Transverse colon (tissue), 4 donors: ENCODE measurements at regions not wholly inside any gene's neighbourhood (a gene's known extent, or its start where the extent isn't known, plus 50 kb on each side); places are given as distances from the start of the nearest gene placed in this dataset.

Source experiments
- DNase-seq: peaks from one replicate; pipeline ENCODE4 v3.0.0-alpha.2; 2019
- H3K27ac ChIP-seq, 4 donors: fragments of 200-600 bp; sonication (generic); 2 replicates each; pipeline ENCODE4 v1.5.1; 2016 to 2018; ENCODE audit warnings: inconsistent platforms in 4 of 4
- H3K27me3 ChIP-seq: fragments of 200-600 bp; sonication (generic); 2 replicates; pipeline ENCODE4 v1.5.1; 2017; ENCODE audit warnings: inconsistent platforms
- H3K36me3 ChIP-seq, 4 donors: fragments of 200-600 bp; sonication (generic); 2 replicates each; pipeline ENCODE4 v1.5.1; 2017 to 2019; ENCODE audit warnings: inconsistent platforms in 4 of 4
- H3K4me1 ChIP-seq, 4 donors: fragments of 200-600 bp; sonication (generic); 2 replicates each; pipeline ENCODE4 v1.5.1; 2017 to 2020; ENCODE audit warnings: inconsistent platforms in 4 of 4
- H3K4me3 ChIP-seq, 4 donors: fragments of 200-600 bp; sonication (generic); 1 replicate in 1 of 4; 2 replicates in 3 of 4; pipeline versions ENCODE4 v1.5.1 to v1.6.1; 2017 to 2019; ENCODE audit warnings: inconsistent platforms in 4 of 4
- H3K9me3 ChIP-seq, 2 donors: fragments of 200-600 bp; sonication (generic); 2 replicates each; pipeline ENCODE4 v1.5.1; 2017 to 2019; ENCODE audit warnings: inconsistent platforms in 2 of 2
- CTCF ChIP-seq, 5 experiments: fragments of 200-600 bp in 3 of 5; fragments of 450-650 bp in 2 of 5; sonication (generic) in 3 of 5; IDR thresholded peaks; 1 replicate in 2 of 5; 2 replicates in 3 of 5; pipeline ENCODE4 v1.5.1; 2016 to 2017; ENCODE audit warnings: antibody characterized with exemption in 5 of 5, inconsistent platforms in 3 of 5, mild to moderate bottlenecking in 2 of 5, moderate library complexity in 1 of 5
- EP300 ChIP-seq: sonication (generic); formaldehyde crosslinking; IDR thresholded peaks from one replicate; pipeline ENCODE4 v1.6.1; 2017; ENCODE audit warnings: antibody characterized with exemption, low read depth
- POLR2A ChIP-seq: fragments of 450-650 bp; IDR thresholded peaks from one replicate; pipeline ENCODE4 v1.6.1; 2016; ENCODE audit warnings: antibody characterized with exemption, mild to moderate bottlenecking, moderate library complexity
- POLR2AphosphoS5 ChIP-seq, 3 donors: sonication (generic); formaldehyde crosslinking; IDR thresholded peaks; one replicate each; pipeline ENCODE4 v1.6.1; 2016; ENCODE audit warnings: antibody characterized with exemption in 3 of 3
- WGBS, 2 donors: methylation state at CpG; one replicate each; pipeline ENCODE4 v1.1.5; 2018; ENCODE audit warnings: low coverage in 1 of 2; 5-methylcytosine and 5-hydroxymethylcytosine counted together
- in situ Hi-C, 4 donors: fragments of 200-750 bp; cut with MboI; loops; one replicate each; pipeline versions ENCODE4 v1.15.0 to v1.15.1; 2017; ENCODE audit warnings: low sequenced_read_pairs in 3 of 4, low pct_ligation_motif_present in 1 of 4, low pct_unique_long_range_greater_than_20kb in 1 of 4
- intact Hi-C: fragments of 100-400 bp; cut with DNase I; formaldehyde crosslinking; loops from one replicate; pipeline ENCODE4 v1.15.1; 2023; ENCODE audit warnings: low total_unique reads

- H3K27me3 ChIP-seq = no peaks in the 10 kb centered on the region
- intact Hi-C loops = no loop called here
- no peaks in the 10 kb centered on the region for H3K9me3 ChIP-seq
- no peak overlapping the region for H3K4me3 ChIP-seq
- 87 to 90% methylated on average over 3 of the region's 3 CpGs for WGBS, 2 donors
- no peak for DNase-seq
- no peaks in the 10 kb centered on the region for H3K36me3 ChIP-seq
- H3K27ac ChIP-seq = no peak overlapping the region
- in situ Hi-C loops = no loop called here
- H3K4me1 ChIP-seq = no peaks in the 10 kb centered on the region
- no peak for TF ChIP-seq EP300
- no peak for TF ChIP-seq POLR2AphosphoS5 (IDR thresholded peaks at IDR 0.05)
- TF ChIP-seq POLR2A = no peak
These were observed 300.1 kb downstream of the ADGB start for GRCh38 chr6:146898888-146899227.

GRCh38 chr6:146901940-146902816 is 302.0 kb upstream of the STXBP5 start:
- WGBS, 2 donors = 76 to 84% methylated on average over 6 of the region's 6 CpGs
- intact Hi-C loops = no loop called here
- H3K36me3 ChIP-seq = no peaks in the 10 kb centered on the region
- DNase-seq = no peak
- TF ChIP-seq POLR2AphosphoS5 (IDR thresholded peaks at IDR 0.05) (no peak), EP300 (no peak), POLR2A (no peak), CTCF (IDR thresholded peaks at IDR 0.05) (peak in 3 of 5 experiments; percentile 11 to 13 (median 11))
- no peaks in the 10 kb centered on the region for H3K27me3 ChIP-seq
- no peak overlapping the region for H3K4me3 ChIP-seq
- H3K9me3 ChIP-seq = no peaks in the 10 kb centered on the region
- H3K4me1 ChIP-seq = no peaks in the 10 kb centered on the region
- in situ Hi-C loops = no loop called here
- H3K27ac ChIP-seq = no peak overlapping the region

- TF ChIP-seq POLR2AphosphoS5 (IDR thresholded peaks at IDR 0.05) (no peak), EP300 (no peak), POLR2A (no peak), CTCF (IDR thresholded peaks at IDR 0.05) (no peak)
- H3K36me3 ChIP-seq = no peaks in the 10 kb centered on the region
- no peaks in the 10 kb centered on the region for H3K27me3 ChIP-seq
- no peak overlapping the region for H3K4me3 ChIP-seq
- H3K27ac ChIP-seq = no peak overlapping the region
- H3K9me3 ChIP-seq = no peaks in the 10 kb centered on the region
- 66% methylated on average over 1 of the region's 1 CpG; no CpG with 5 or more reads in 1 of the 2 donors for WGBS, 2 donors
- intact Hi-C loops (no loop called here), in situ Hi-C loops (no loop called here)
- DNase-seq = no peak
- no peaks in the 10 kb centered on the region for H3K4me1 ChIP-seq
These were observed 301.4 kb upstream of the STXBP5 start for GRCh38 chr6:146902846-146903245.

GRCh38 chr6:146903451-146903850 is 300.8 kb upstream of the STXBP5 start:
- H3K4me3 ChIP-seq = no peak overlapping the region
- intact Hi-C loops = no loop called here
- no peak for DNase-seq
- TF ChIP-seq POLR2AphosphoS5 (IDR thresholded peaks at IDR 0.05) (no peak), POLR2A (no peak), CTCF (IDR thresholded peaks at IDR 0.05) (no peak), EP300 (no peak)
- WGBS, 2 donors = 85 to 88% methylated on average over 7 of the region's 7 CpGs
- H3K4me1 ChIP-seq = no peaks in the 10 kb centered on the region
- no peak overlapping the region for H3K27ac ChIP-seq
- H3K9me3 ChIP-seq = no peaks in the 10 kb centered on the region
- no peaks in the 10 kb centered on the region for H3K36me3 ChIP-seq
- no peaks in the 10 kb centered on the region for H3K27me3 ChIP-seq
- in situ Hi-C loops = no loop called here

- WGBS, 2 donors = 79 to 80% methylated on average over 6 of the region's 6 CpGs
- Histone ChIP-seq H3K27me3 (no peaks in the 10 kb centered on the region), H3K36me3 (no peaks in the 10 kb centered on the region), H3K4me3 (no peak overlapping the region), H3K9me3 (no peaks in the 10 kb centered on the region), H3K4me1 (no peaks in the 10 kb centered on the region), H3K27ac (no peak overlapping the region)
- intact Hi-C loops = no loop called here
- no peak for TF ChIP-seq POLR2AphosphoS5 (IDR thresholded peaks at IDR 0.05)
- in situ Hi-C loops = no loop called here
- DNase-seq = no peak
These were observed 299.6 kb upstream of the STXBP5 start for GRCh38 chr6:146904596-146904995.
